GM10266 (cell line): ENCODE measurements at regions not wholly inside any gene's neighbourhood (a gene's known extent, or its start where the extent isn't known, plus 50 kb on each side); places are given as distances from the start of the nearest gene placed in this dataset.

Experiments used
- DNase-seq: peaks from one replicate; pipeline ENCODE4 v3.0.0; 2012; ENCODE audit errors: extremely low spot score
- TF ChIP-seq, protein P1 (sequence below): IDR thresholded peaks from 2 replicates; pipeline ENCODE4 v1.5.1; 2012; ENCODE audit warnings: mild to moderate bottlenecking, low read depth; ENCODE audit not compliant: control insufficient read depth, insufficient read depth; ENCODE audit errors: missing control alignments

DNA sequence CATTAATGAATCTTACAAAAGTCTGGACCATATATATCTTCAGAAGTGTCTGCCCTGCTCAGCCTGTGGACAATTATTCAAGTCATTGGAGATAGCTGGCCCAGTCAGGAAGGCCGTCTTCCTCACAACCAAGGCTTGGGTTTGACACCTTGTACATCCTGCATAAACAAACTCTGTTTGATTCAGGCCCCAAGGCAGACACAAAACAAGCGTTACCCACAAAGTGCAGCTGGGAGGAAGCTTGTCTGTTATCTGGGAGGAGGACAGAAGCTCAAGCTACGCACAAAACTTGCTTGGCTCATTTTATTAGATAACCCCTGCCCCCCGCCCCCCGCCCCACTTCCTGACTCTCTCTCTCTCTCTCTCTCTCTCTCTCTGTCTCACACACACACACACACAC, 166.9 kb upstream of the WDR11 start:
- no peak for DNase-seq
- TF ChIP-seq, protein P1, sequence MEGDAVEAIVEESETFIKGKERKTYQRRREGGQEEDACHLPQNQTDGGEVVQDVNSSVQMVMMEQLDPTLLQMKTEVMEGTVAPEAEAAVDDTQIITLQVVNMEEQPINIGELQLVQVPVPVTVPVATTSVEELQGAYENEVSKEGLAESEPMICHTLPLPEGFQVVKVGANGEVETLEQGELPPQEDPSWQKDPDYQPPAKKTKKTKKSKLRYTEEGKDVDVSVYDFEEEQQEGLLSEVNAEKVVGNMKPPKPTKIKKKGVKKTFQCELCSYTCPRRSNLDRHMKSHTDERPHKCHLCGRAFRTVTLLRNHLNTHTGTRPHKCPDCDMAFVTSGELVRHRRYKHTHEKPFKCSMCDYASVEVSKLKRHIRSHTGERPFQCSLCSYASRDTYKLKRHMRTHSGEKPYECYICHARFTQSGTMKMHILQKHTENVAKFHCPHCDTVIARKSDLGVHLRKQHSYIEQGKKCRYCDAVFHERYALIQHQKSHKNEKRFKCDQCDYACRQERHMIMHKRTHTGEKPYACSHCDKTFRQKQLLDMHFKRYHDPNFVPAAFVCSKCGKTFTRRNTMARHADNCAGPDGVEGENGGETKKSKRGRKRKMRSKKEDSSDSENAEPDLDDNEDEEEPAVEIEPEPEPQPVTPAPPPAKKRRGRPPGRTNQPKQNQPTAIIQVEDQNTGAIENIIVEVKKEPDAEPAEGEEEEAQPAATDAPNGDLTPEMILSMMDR = no peak

DNA sequence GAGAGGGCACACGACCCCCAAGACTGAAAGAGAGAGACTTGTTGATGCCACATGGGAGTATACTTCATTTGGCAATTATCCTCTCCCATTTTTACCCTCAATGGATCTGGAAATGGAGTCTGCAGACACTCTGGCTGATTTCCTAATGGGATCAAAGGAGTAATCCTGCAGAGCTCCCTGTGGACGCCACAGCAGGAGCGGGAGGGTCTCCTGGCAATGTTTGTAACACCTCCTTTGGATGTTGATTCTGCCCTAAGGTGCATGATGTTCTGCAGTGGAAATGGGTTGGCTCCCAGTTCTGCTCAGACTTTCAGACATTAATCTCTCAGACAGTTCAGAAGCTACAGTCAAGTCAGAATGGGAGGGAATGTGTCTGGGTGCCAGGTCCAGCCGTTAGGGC, 166.0 kb upstream of the WDR11 start:
- DNase-seq = no peak
- TF ChIP-seq, protein P1 = no peak

- TF ChIP-seq, protein P1 = no peak
- no peak for DNase-seq
These were observed 162.2 kb upstream of the WDR11 start for GRCh38 chr10:120688928-120689327.

DNA sequence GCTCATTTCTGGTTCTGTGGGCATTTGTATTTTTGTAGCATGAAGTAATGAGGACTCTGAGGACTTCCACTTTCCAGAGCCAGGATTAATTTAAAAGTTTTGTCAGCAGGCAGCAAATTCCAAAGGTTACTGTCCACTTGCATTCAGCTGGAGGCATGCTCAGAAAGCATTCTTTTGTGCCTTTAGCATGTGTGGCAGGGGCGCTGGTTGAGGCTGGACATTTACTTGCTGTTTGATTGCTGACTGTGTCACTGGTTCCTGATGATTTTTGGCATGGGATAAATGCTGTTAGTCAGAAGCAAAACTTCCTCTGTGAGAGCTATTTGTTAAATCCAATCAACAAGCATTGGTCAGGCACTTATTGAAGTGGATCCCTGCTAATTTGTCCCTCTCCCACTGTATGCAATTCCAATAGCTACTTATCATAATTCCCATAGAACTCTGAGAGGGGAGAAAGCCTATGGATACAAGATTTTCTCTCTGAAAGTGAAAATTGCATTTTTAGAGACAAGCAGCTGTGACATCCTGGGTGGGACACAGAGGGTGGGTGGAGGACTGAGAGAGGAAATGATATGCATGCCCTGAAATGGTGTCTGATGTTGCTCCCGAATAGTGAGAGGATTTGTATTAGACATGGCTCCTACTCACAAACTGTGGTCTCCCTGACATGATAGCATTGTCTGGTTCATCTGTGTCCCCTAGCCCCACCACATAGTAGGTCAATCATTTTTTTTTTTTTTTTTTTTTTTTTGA, 161.2 kb upstream of the WDR11 start:
- no peak for DNase-seq
- TF ChIP-seq, protein P1 = no peak

DNA sequence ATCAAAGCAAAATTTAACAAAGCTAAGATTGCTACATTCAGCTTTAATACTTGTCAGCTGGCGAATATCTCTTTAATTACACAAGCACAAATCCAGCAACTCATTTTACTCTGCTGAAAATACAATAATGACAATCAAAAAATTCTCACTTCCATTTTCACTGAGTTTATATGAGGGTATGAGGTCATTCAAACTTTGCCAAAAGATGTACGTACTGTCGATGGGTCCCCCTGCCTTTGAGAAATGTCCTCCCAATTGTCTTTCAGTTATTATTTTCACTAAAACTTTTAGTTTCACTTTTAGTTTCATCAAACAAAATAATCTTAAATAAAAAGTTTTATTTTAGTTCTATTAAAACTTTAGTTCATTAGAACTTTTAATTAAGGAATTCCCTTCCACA, 159.5 kb upstream of the WDR11 start:
- no peak for DNase-seq
- TF ChIP-seq, protein P1 = no peak

DNA sequence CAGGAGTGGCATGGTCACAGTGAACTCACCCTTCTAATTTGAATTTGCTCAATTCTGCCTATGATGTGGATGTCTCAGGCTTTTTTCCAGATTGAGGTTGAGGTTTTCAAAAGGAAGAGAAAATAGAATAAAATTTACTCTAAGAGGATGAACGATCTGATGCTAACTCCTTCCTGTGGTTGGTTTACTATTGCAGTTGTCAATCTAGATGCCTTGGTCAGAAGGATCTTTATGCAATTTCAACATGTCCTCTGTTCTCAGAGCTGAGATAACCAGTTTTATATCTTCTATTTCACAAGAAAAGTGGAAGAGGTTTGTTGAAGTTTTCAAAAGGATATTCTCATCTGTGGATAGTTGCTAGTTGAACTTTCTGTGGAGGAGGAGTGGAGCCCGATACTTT, 150.7 kb upstream of the WDR11 start:
- DNase-seq = no peak

GRCh38 chr10:120701381-120701780, 149.8 kb upstream of the WDR11 start:
- DNase-seq = no peak
- TF ChIP-seq, protein P1 = no peak

More for the DNA sequence above, 150.7 kb upstream of the WDR11 start:
- TF ChIP-seq, protein P1 = no peak
